H1 (cell line): ENCODE measurements at regions not wholly inside any gene's neighbourhood (a gene's known extent, or its start where the extent isn't known, plus 50 kb on each side); places are given as distances from the start of the nearest gene placed in this dataset.

ENCODE experiments used
- CTCF ChIA-PET: fragments of 300-600 bp; sonication (Branson Sonifier 250); formaldehyde crosslinking; loops from one replicate; lab custom pipeline; 2021; ENCODE audit not compliant: partially characterized antibody; lab: Charles Lee
- POLR2A ChIA-PET: fragments of 300-600 bp; sonication (Branson Sonifier 250); formaldehyde crosslinking; loops from one replicate; lab custom pipeline; 2021; ENCODE audit warnings: inconsistent platforms; ENCODE audit not compliant: partially characterized antibody; lab: Charles Lee
- DNase-seq, 2 experiments: peaks; one replicate each; pipeline versions ENCODE4 v3.0.0 to v3.0.0-alpha.2; 2010 to 2022; ENCODE audit warnings: low spot score in 2 of 2, low read depth in 1 of 2, mixed read lengths in 1 of 2
- FAIRE-seq: peaks from 2 replicates; lab custom pipeline; 2011; peaks lifted over from hg19 to GRCh38; lab: Jason Lieb, UNC
- H2AFZ ChIP-seq: 2 replicates; pipeline ENCODE4 v1.8.1; 2012; ENCODE audit warnings: low read length, inconsistent platforms
- H2AK5ac ChIP-seq: 2 replicates; pipeline ENCODE4 v1.6.1; 2013; ENCODE audit warnings: low read depth, low read length
- H2BK120ac ChIP-seq: replicated peaks from 2 replicates; pipeline ENCODE3; 2013; ENCODE audit warnings: low read depth, low read length, inconsistent platforms
- H2BK12ac ChIP-seq: 2 replicates; pipeline ENCODE4 v1.6.1; 2013; ENCODE audit warnings: low read depth, low read length
- H2BK15ac ChIP-seq: 2 replicates; pipeline ENCODE4 v1.6.1; 2013; ENCODE audit warnings: low read length
- H2BK20ac ChIP-seq: 2 replicates; pipeline ENCODE4 v1.6.1; 2013; ENCODE audit warnings: low read length
- H2BK5ac ChIP-seq: 2 replicates; pipeline ENCODE4 v1.6.1; 2013; ENCODE audit warnings: low read depth, low read length
- H3K14ac ChIP-seq: 2 replicates; pipeline ENCODE4 v1.6.1; 2013; ENCODE audit warnings: inconsistent platforms; ENCODE audit not compliant: insufficient read length
- H3K18ac ChIP-seq: 2 replicates; pipeline ENCODE4 v1.6.1; 2013; ENCODE audit warnings: low read length; ENCODE audit errors: extremely low read depth
- H3K23ac ChIP-seq: 2 replicates; pipeline ENCODE4 v1.6.1; 2013; ENCODE audit warnings: inconsistent platforms; ENCODE audit not compliant: insufficient read length
- H3K23me2 ChIP-seq: 2 replicates; pipeline ENCODE4 v1.6.1; 2013; ENCODE audit warnings: low read depth, low read length
- H3K27ac ChIP-seq: 2 replicates; pipeline ENCODE4 v1.6.1; 2011; ENCODE audit warnings: low read depth, low read length, inconsistent platforms
- H3K27me3 ChIP-seq, 4 experiments: replicated peaks in 1 of 4; 1 replicate in 1 of 4; 2 replicates in 3 of 4; pipeline versions ENCODE4 v1.6.1 to v1.8.1; 2011 to 2013; ENCODE audit warnings: low read length in 3 of 4, mild to moderate bottlenecking in 3 of 4, inconsistent platforms in 2 of 4, mixed read lengths in 2 of 4, moderate library complexity in 1 of 4; ENCODE audit not compliant: control insufficient read depth in 3 of 4, insufficient read depth in 3 of 4; ENCODE audit errors: extremely low read depth in 1 of 4
- H3K36me3 ChIP-seq, 4 experiments: 2 replicates each; pipeline versions ENCODE4 v1.6.1 to v1.8.1; 2011 to 2013; ENCODE audit warnings: mild to moderate bottlenecking in 4 of 4, low read length in 3 of 4, moderate library complexity in 2 of 4, control low read depth in 1 of 4, inconsistent platforms in 1 of 4; ENCODE audit not compliant: insufficient read depth in 4 of 4, control insufficient read depth in 2 of 4
- H3K4ac ChIP-seq: replicated peaks from 2 replicates; pipeline ENCODE3; 2013; ENCODE audit warnings: low read length, low read depth, mixed read lengths, inconsistent platforms; ENCODE audit not compliant: insufficient read length
- H3K4me1 ChIP-seq, 4 experiments: replicated peaks in 1 of 4; 1 replicate in 1 of 4; 2 replicates in 3 of 4; pipeline versions ENCODE4 v1.6.1 to v1.8.1; 2011 to 2013; ENCODE audit warnings: low read length in 3 of 4, inconsistent platforms in 2 of 4, mixed read lengths in 1 of 4; ENCODE audit not compliant: insufficient read depth in 4 of 4, control insufficient read depth in 3 of 4
- H3K4me2 ChIP-seq, 2 experiments: 2 replicates each; pipeline versions ENCODE4 v1.6.1 to v1.8.1; 2011 to 2013; ENCODE audit warnings: low read depth in 2 of 2, low read length in 2 of 2, control low read depth in 1 of 2, inconsistent platforms in 1 of 2, mild to moderate bottlenecking in 1 of 2; ENCODE audit not compliant: insufficient read depth in 1 of 2
- H3K4me3 ChIP-seq, 4 experiments: fragments of 200-600, 300-600 bp in 1 of 4; sonication (generic), shearing (Covaris generic), sonication (Bioruptor Twin) in 1 of 4; 2 replicates each; pipeline versions ENCODE4 v1.5.1 to v1.8.1; 2011 to 2016; ENCODE audit warnings: low read length in 4 of 4, low read depth in 3 of 4, control low read depth in 2 of 4, inconsistent platforms in 2 of 4, mild to moderate bottlenecking in 2 of 4, mixed read lengths in 1 of 4, moderate library complexity in 1 of 4; ENCODE audit not compliant: insufficient read depth in 2 of 4; ENCODE audit errors: extremely low read depth in 1 of 4
- H3K56ac ChIP-seq: replicated peaks from 2 replicates; pipeline ENCODE3; 2013; ENCODE audit warnings: low read depth, mild to moderate bottlenecking, mixed read lengths, low read length, inconsistent platforms; ENCODE audit not compliant: insufficient read length
- H3K79me1 ChIP-seq: 2 replicates; pipeline ENCODE4 v1.6.1; 2013; ENCODE audit warnings: low read depth, low read length, control low read depth
- H3K79me2 ChIP-seq, 2 experiments: 2 replicates each; pipeline versions ENCODE4 v1.6.1 to v1.8.1; 2012 to 2013; ENCODE audit warnings: low read length in 2 of 2, mild to moderate bottlenecking in 2 of 2, inconsistent platforms in 1 of 2; ENCODE audit not compliant: insufficient read depth in 2 of 2, control insufficient read depth in 1 of 2
- H3K9ac ChIP-seq, 4 experiments: replicated peaks in 1 of 4; 1 replicate in 1 of 4; 2 replicates in 3 of 4; pipeline versions ENCODE4 v1.6.1 to v1.8.1; 2011 to 2013; ENCODE audit warnings: low read depth in 3 of 4, low read length in 3 of 4, control low read depth in 2 of 4, mild to moderate bottlenecking in 2 of 4, moderate library complexity in 2 of 4, inconsistent platforms in 1 of 4; ENCODE audit errors: extremely low read depth in 1 of 4
- H3K9me3 ChIP-seq, 2 experiments: 2 replicates each; pipeline versions ENCODE4 v1.6.1 to v1.8.1; 2012 to 2013; ENCODE audit warnings: mild to moderate bottlenecking in 2 of 2, moderate library complexity in 2 of 2, control low read depth in 1 of 2, inconsistent platforms in 1 of 2, low read depth in 1 of 2, low read length in 1 of 2, mixed read lengths in 1 of 2; ENCODE audit not compliant: insufficient read depth in 2 of 2
- H4K20me1 ChIP-seq, 2 experiments: replicated peaks in 1 of 2; 2 replicates each; pipeline versions ENCODE3 to v1.8.1; 2011 to 2013; ENCODE audit warnings: inconsistent platforms in 2 of 2, low read length in 2 of 2, mild to moderate bottlenecking in 1 of 2; ENCODE audit not compliant: insufficient read depth in 2 of 2, control insufficient read depth in 1 of 2
- H4K5ac ChIP-seq: 2 replicates; pipeline ENCODE4 v1.6.1; 2013; ENCODE audit warnings: low read length, low read depth, mixed read lengths, inconsistent platforms; ENCODE audit not compliant: insufficient read length
- H4K8ac ChIP-seq: 2 replicates; pipeline ENCODE4 v1.8.0; 2013; ENCODE audit warnings: mild to moderate bottlenecking, moderate library complexity, low read length, inconsistent platforms; ENCODE audit not compliant: insufficient read depth; ENCODE audit errors: extremely low read depth
- H4K91ac ChIP-seq: replicated peaks from 2 replicates; pipeline ENCODE3; 2013; ENCODE audit warnings: low read length, mixed read lengths, inconsistent platforms; ENCODE audit not compliant: insufficient read length
- CHD1 ChIP-seq: IDR thresholded peaks from 2 replicates; pipeline ENCODE4 v1.6.1; 2012; ENCODE audit warnings: low read depth, low read length, improper control_type of control experiment
- CHD2 ChIP-seq: IDR thresholded peaks from 2 replicates; pipeline ENCODE4 v1.6.1; 2012; ENCODE audit warnings: low read length, improper control_type of control experiment
- NANOG ChIP-seq: IDR thresholded peaks from 2 replicates; pipeline ENCODE4 v1.6.1; 2011; ENCODE audit warnings: low read length, low read depth, mild to moderate bottlenecking, inconsistent platforms; ENCODE audit not compliant: insufficient read depth, poor library complexity, severe bottlenecking
- RNF2 ChIP-seq: fragments of 200-900, 300-1000 bp; sonication (generic); IDR thresholded peaks from 2 replicates; pipeline ENCODE4 v1.7.1; 2016; ENCODE audit warnings: borderline replicate concordance, low read depth, mild to moderate bottlenecking, antibody characterized with exemption, low read length; ENCODE audit not compliant: poor library complexity, severe bottlenecking; ENCODE audit errors: missing control alignments
- SAP30 ChIP-seq: fragments of 300-600 bp; sonication (generic); IDR thresholded peaks from 2 replicates; pipeline ENCODE4 v1.7.1; 2012; ENCODE audit warnings: low read length, moderate library complexity, mild to moderate bottlenecking, inconsistent platforms; ENCODE audit not compliant: insufficient read depth, insufficient replicate concordance
- SP1 ChIP-seq: IDR thresholded peaks from 2 replicates; pipeline ENCODE4 v1.6.1; 2011; ENCODE audit warnings: low read depth, low read length
- TEAD4 ChIP-seq: IDR thresholded peaks from 2 replicates; pipeline ENCODE4 v1.6.1; 2012; ENCODE audit warnings: low read depth, low read length, inconsistent platforms, mixed read lengths
- YY1 ChIP-seq: IDR thresholded peaks from 2 replicates; pipeline ENCODE4 v1.6.1; 2011; ENCODE audit warnings: low read depth, mild to moderate bottlenecking, low read length
- WGBS, 2 experiments: shearing (Covaris generic) in 1 of 2; methylation state at CpG; one replicate each; pipeline versions ENCODE4 v1.1.6 to v1.1.7; 2013 to 2015; ENCODE audit warnings: low lambda C conversion rate in 2 of 2, mixed read lengths in 2 of 2, inconsistent platforms in 1 of 2, low coverage in 1 of 2, missing lambda C conversion rate in 1 of 2; ENCODE audit not compliant: insufficient replicate concordance in 2 of 2, insufficient coverage in 1 of 2, insufficient read length in 1 of 2; ENCODE audit errors: extremely low coverage in 1 of 2, missing lambda C conversion rate in 1 of 2; 5-methylcytosine and 5-hydroxymethylcytosine counted together
- TF ChIP-seq, protein P1 (sequence below), 3 experiments: IDR thresholded peaks; 1 replicate in 2 of 3; 2 replicates in 1 of 3; pipeline versions ENCODE4 v1.5.1 to v1.6.1; 2011; ENCODE audit warnings: low read length in 3 of 3, mild to moderate bottlenecking in 3 of 3, inconsistent platforms in 2 of 3, low read depth in 1 of 3, moderate library complexity in 1 of 3; ENCODE audit not compliant: insufficient read depth in 1 of 3; ENCODE audit errors: control extremely low read depth in 1 of 3

DNA sequence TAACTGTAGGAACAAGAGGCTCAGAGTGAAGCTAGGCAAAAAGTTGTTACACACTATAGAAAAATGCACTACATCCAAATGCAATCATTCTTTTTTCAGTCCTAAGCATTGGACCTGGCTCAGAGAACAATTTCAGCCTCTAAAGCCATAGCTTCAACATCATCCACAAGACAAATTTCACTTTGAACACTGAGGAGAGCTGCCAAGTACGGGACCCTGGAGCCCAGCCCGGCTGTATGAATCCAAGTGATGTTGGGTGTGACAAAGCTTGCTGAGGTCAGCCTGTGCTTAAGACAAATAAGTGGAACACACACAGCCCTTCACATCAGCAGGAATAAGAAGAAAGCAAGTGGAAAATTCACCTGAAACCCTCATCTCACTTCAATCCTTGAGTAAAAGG is 233.1 kb upstream of the PFKP start:
- H3K4ac ChIP-seq = no peak overlapping the region
- no peak overlapping the region for H4K91ac ChIP-seq
- no peak overlapping the region for H2BK5ac ChIP-seq
- H2BK20ac ChIP-seq = no peak overlapping the region
- peaks cover 0 to 3% (median 0%) of the 10 kb centered on the region in 4 experiments; a peak in 1 of 7 replicates for H3K4me1 ChIP-seq
- no peak overlapping the region for H3K9ac ChIP-seq
- no peak overlapping the region for H2AFZ ChIP-seq
- no peaks in the 10 kb centered on the region for H4K20me1 ChIP-seq
- FAIRE-seq (no peak), DNase-seq (no peak)
- no peak overlapping the region for H2BK15ac ChIP-seq
- POLR2A ChIA-PET = no interaction called here
- no peaks in the 10 kb centered on the region for H3K36me3 ChIP-seq
- H3K14ac ChIP-seq = no peak overlapping the region
- H3K27me3 ChIP-seq = peaks cover 0 to under 1% (median 0%) of the 10 kb centered on the region in 4 experiments; a peak in 2 of 7 replicates
- H4K5ac ChIP-seq = no peak overlapping the region
- no peak overlapping the region for H3K4me2 ChIP-seq
- no peak overlapping the region for H3K56ac ChIP-seq
- CTCF ChIA-PET = no interaction called here
- no peak overlapping the region for H3K4me3 ChIP-seq
- 89% methylated on average over 2 of the region's 2 CpGs; no CpG with 5 or more reads in 1 of the 2 experiments for WGBS, 2 experiments
- H3K23ac ChIP-seq = no peak overlapping the region
- H4K8ac ChIP-seq = no peak overlapping the region
- no peak overlapping the region for H2BK120ac ChIP-seq
- H2BK12ac ChIP-seq = no peak overlapping the region
- no peaks in the 10 kb centered on the region for H3K9me3 ChIP-seq
- H3K79me2 ChIP-seq = no peaks in the 10 kb centered on the region
- H3K79me1 ChIP-seq = no peaks in the 10 kb centered on the region
- TF ChIP-seq SP1 = no peak
- no peak for TF ChIP-seq NANOG
- TF ChIP-seq CHD2 = no peak
- no peak for TF ChIP-seq RNF2
- TF ChIP-seq, protein P1, sequence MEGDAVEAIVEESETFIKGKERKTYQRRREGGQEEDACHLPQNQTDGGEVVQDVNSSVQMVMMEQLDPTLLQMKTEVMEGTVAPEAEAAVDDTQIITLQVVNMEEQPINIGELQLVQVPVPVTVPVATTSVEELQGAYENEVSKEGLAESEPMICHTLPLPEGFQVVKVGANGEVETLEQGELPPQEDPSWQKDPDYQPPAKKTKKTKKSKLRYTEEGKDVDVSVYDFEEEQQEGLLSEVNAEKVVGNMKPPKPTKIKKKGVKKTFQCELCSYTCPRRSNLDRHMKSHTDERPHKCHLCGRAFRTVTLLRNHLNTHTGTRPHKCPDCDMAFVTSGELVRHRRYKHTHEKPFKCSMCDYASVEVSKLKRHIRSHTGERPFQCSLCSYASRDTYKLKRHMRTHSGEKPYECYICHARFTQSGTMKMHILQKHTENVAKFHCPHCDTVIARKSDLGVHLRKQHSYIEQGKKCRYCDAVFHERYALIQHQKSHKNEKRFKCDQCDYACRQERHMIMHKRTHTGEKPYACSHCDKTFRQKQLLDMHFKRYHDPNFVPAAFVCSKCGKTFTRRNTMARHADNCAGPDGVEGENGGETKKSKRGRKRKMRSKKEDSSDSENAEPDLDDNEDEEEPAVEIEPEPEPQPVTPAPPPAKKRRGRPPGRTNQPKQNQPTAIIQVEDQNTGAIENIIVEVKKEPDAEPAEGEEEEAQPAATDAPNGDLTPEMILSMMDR (IDR thresholded peaks at IDR 0.05; ENCODE audit: control extremely low read depth in 1 of 3, insufficient read depth in 1 of 3, low read depth in 1 of 3, low read length in 3 of 3) = no peak
- TF ChIP-seq SAP30 = no peak
- no peak for TF ChIP-seq TEAD4
- no peak for TF ChIP-seq CHD1
- no peak for TF ChIP-seq YY1
- H2AK5ac ChIP-seq = no peak overlapping the region
- no peak overlapping the region for H3K18ac ChIP-seq
- H3K23me2 ChIP-seq = no peaks in the 10 kb centered on the region
- no peak overlapping the region for H3K27ac ChIP-seq
